Mucosa of descending colon (tissue), 3 donors: ENCODE measurements at regions not wholly inside any gene's neighbourhood (a gene's known extent, or its start where the extent isn't known, plus 50 kb on each side); places are given as distances from the start of the nearest gene placed in this dataset.

Experiments
- ATAC-seq: fragments of 200-7000 bp; cut with Tn5 transposase; one replicate; pipeline ENCODE4 v1.9.1; 2020; ENCODE audit warnings: mild to moderate bottlenecking, moderate library complexity
- DNase-seq, 3 donors: peaks; one replicate each; pipeline ENCODE4 v3.0.0-alpha.2; 2020
- H3K36me3 ChIP-seq: fragments of 200-600 bp; one replicate; pipeline ENCODE4 v1.8.0; 2021; ENCODE audit warnings: low read depth, mild to moderate bottlenecking
- H3K4me1 ChIP-seq: fragments of 200-600 bp; one replicate; pipeline ENCODE4 v1.8.0; 2021; ENCODE audit warnings: low read depth, mild to moderate bottlenecking
- H3K4me3 ChIP-seq: fragments of 200-600 bp; one replicate; pipeline ENCODE4 v1.8.0; 2021; ENCODE audit warnings: mild to moderate bottlenecking
- H3K9me3 ChIP-seq: fragments of 200-600 bp; one replicate; pipeline ENCODE4 v1.8.0; 2021; ENCODE audit warnings: mild to moderate bottlenecking
- CTCF ChIP-seq: fragments of 200-600 bp; IDR thresholded peaks from one replicate; pipeline ENCODE4 v1.8.0; 2022; ENCODE audit warnings: antibody characterized with exemption, mild to moderate bottlenecking
- intact Hi-C, 2 donors: fragments of 100-400 bp; cut with DNase I in 1 of 2; cut with micrococcal nuclease in 1 of 2; formaldehyde crosslinking; loops; one replicate each; pipeline versions ENCODE4 v1.11.0 to v1.11.1; 2022; cut with DNase I, micrococcal nuclease
- donor health status: DM: no; HTN: no; CAD: no; lungs with moderate emphysema.
- donor health status: DM: no; HTN: no; CAD: no.
- donor health status: DM: no; HTN: yes; CAD: no.

- DNase-seq, result no peak
- no peaks in the 10 kb centered on the region for H3K36me3 ChIP-seq
- H3K4me3 ChIP-seq, result no peak overlapping the region
- H3K9me3 ChIP-seq, result no peaks in the 10 kb centered on the region
- no peak for TF ChIP-seq CTCF
- ATAC-seq, result no peak
- H3K4me1 ChIP-seq, result no peaks in the 10 kb centered on the region
- intact Hi-C loops, result no loop called here
Measured at GRCh38 chr14:87869619-87870583, 123.1 kb downstream of the GALC start.

GRCh38 chr14:87868920-87869319 is 124.1 kb downstream of the GALC start:
- Histone ChIP-seq H3K4me1 (no peaks in the 10 kb centered on the region), H3K4me3 (no peak overlapping the region), H3K36me3 (no peaks in the 10 kb centered on the region), H3K9me3 (no peaks in the 10 kb centered on the region)
- ATAC-seq (no peak), DNase-seq (no peak)
- intact Hi-C loops, result no loop called here
- no peak for TF ChIP-seq CTCF

GRCh38 chr14:87866116-87866515 is 126.9 kb downstream of the GALC start:
- H3K36me3 ChIP-seq, result no peaks in the 10 kb centered on the region
- intact Hi-C loops, result no loop called here
- no peaks in the 10 kb centered on the region for H3K9me3 ChIP-seq
- no peak overlapping the region for H3K4me3 ChIP-seq
- TF ChIP-seq CTCF, result no peak
- ATAC-seq (no peak), DNase-seq (no peak)
- no peaks in the 10 kb centered on the region for H3K4me1 ChIP-seq

GRCh38 chr14:87864356-87865270 is 128.4 kb downstream of the GALC start:
- Histone ChIP-seq H3K4me3 (no peak overlapping the region), H3K36me3 (no peaks in the 10 kb centered on the region), H3K4me1 (no peaks in the 10 kb centered on the region), H3K9me3 (no peaks in the 10 kb centered on the region)
- no peak for ATAC-seq
- DNase-seq, result no peak
- intact Hi-C loops, result no loop called here
- TF ChIP-seq CTCF, result no peak

GRCh38 chr14:87863047-87863446 is 129.9 kb downstream of the GALC start:
- no peak for ATAC-seq
- no peak for TF ChIP-seq CTCF
- Histone ChIP-seq H3K4me3 (no peak overlapping the region), H3K9me3 (no peaks in the 10 kb centered on the region), H3K4me1 (no peaks in the 10 kb centered on the region), H3K36me3 (no peaks in the 10 kb centered on the region)
- intact Hi-C loops, result no loop called here
- no peak for DNase-seq
